ENCODE measurements at regions not wholly inside any gene's neighbourhood (a gene's known extent, or its start where the extent isn't known, plus 50 kb on each side); places are given as distances from the start of the nearest gene placed in this dataset.

DNA sequence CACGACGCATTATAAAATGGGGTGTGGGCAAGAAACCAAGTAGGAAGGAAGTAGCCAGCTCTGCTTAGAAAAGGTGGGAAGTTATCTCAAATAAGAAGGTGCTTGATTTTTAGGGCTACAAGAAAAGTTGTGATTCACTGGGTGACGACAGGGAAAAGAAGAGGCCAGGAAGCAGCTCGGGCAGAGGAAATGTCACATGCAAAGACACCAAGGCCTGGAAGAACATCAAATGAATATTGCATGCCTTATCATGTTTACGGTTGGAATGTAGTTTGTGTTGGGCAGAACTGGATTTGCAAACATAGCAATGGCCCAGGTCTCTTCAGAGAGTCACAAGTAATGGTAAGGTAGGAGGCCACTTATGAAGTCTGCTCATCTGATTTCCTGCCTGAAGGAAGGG lies 610.6 kb downstream of the IRS1 start:
- H3K9ac ChIP-seq (ENCODE audit: extremely low read depth, insufficient read length, low read length), result no peak overlapping the region
- no peak overlapping the region for H3K18ac ChIP-seq (ENCODE audit: insufficient read length, low read depth, low read length)
- H3K27me3 Mint-ChIP-seq (ENCODE audit: low read depth), result no peaks in the 10 kb centered on the region
- no peak overlapping the region for H2BK12ac ChIP-seq (ENCODE audit: insufficient read length, low read depth, low read length)
- no peak overlapping the region for H3K27ac ChIP-seq (ENCODE audit: insufficient read length, low read depth, low read length)
- no peak overlapping the region for H2BK120ac ChIP-seq (ENCODE audit: low read depth, low read length, poor library complexity, severe bottlenecking)
- H3K23ac ChIP-seq (ENCODE audit: insufficient read length, low read depth, low read length), result no peak overlapping the region
- H3K14ac ChIP-seq (ENCODE audit: insufficient read depth, low read length), result no peak overlapping the region
- H3K23me2 ChIP-seq (ENCODE audit: insufficient read length, low read depth, low read length, poor library complexity, severe bottlenecking), result no peaks in the 10 kb centered on the region
- no peaks in the 10 kb centered on the region for H3K4me1 ChIP-seq (ENCODE audit: insufficient read depth, low read length)
- TF ChIP-seq, protein P1, sequence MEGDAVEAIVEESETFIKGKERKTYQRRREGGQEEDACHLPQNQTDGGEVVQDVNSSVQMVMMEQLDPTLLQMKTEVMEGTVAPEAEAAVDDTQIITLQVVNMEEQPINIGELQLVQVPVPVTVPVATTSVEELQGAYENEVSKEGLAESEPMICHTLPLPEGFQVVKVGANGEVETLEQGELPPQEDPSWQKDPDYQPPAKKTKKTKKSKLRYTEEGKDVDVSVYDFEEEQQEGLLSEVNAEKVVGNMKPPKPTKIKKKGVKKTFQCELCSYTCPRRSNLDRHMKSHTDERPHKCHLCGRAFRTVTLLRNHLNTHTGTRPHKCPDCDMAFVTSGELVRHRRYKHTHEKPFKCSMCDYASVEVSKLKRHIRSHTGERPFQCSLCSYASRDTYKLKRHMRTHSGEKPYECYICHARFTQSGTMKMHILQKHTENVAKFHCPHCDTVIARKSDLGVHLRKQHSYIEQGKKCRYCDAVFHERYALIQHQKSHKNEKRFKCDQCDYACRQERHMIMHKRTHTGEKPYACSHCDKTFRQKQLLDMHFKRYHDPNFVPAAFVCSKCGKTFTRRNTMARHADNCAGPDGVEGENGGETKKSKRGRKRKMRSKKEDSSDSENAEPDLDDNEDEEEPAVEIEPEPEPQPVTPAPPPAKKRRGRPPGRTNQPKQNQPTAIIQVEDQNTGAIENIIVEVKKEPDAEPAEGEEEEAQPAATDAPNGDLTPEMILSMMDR (conservative IDR thresholded peaks at IDR 0.05), result no peak
- H3K79me1 ChIP-seq (ENCODE audit: insufficient read depth, low read depth, low read length, poor library complexity, severe bottlenecking), result no peaks in the 10 kb centered on the region
- H3K4me1 Mint-ChIP-seq, result peaks cover 17% of the 10 kb centered on the region in 2 experiments
- H3K4ac ChIP-seq (ENCODE audit: low read depth, low read length), result no peak overlapping the region
- H3K27me3 ChIP-seq (ENCODE audit: insufficient read depth, low read length), result no peaks in the 10 kb centered on the region
- H2BK15ac ChIP-seq (ENCODE audit: low read depth, low read length), result no peak overlapping the region
- H3T11ph ChIP-seq (ENCODE audit: low read length), result no peak overlapping the region
- no peak overlapping the region for H2AK5ac ChIP-seq (ENCODE audit: insufficient read length, low read length)
- H3K27ac Mint-ChIP-seq, result no peak overlapping the region
- no peak overlapping the region for H4K91ac ChIP-seq (ENCODE audit: insufficient read length, low read depth, low read length)
- no peak overlapping the region for H3K4me2 ChIP-seq (ENCODE audit: insufficient read depth, insufficient read length, low read length)
- H3K9me3 ChIP-seq (ENCODE audit: control insufficient read depth, low read depth, low read length), result no peaks in the 10 kb centered on the region
- H2AFZ ChIP-seq (ENCODE audit: low read length), result no peak overlapping the region
- no peak overlapping the region for H4K8ac ChIP-seq (replicated peaks; ENCODE audit: insufficient read length, low read depth, low read length)
- no peaks in the 10 kb centered on the region for H3K36me3 Mint-ChIP-seq (ENCODE audit: insufficient read depth in 1 of 3, low read depth in 3 of 3)
- no peaks in the 10 kb centered on the region for H3K79me2 ChIP-seq (ENCODE audit: insufficient read depth, low read length)
- H3K4me3 Mint-ChIP-seq, result no peak overlapping the region
- no peaks in the 10 kb centered on the region for H3K9me3 Mint-ChIP-seq
- H2BK5ac ChIP-seq (ENCODE audit: insufficient read length, low read length), result no peak overlapping the region
- no peak overlapping the region for H2BK20ac ChIP-seq (ENCODE audit: low read depth, low read length, poor library complexity, severe bottlenecking)
- H3K56ac ChIP-seq (ENCODE audit: insufficient read length, low read depth, low read length), result no peak overlapping the region
- DNase-seq, result no peak
- WGBS (ENCODE audit: extremely low coverage, insufficient read length, low lambda C conversion rate), result no CpG with 5 or more reads among the region's 5 CpGs
- no peaks in the 10 kb centered on the region for H4K20me1 ChIP-seq (ENCODE audit: control insufficient read depth, insufficient read depth, insufficient read length)
- H4K5ac ChIP-seq (ENCODE audit: insufficient read length, low read depth, low read length), result no peak overlapping the region

All from H9 (cell line).